Activated T-cell treated with anti-CD3 and anti-CD28 coated beads, Interleukin-2, amount 50 U/mL, for 72 hours (primary cell): ENCODE measurements at regions not wholly inside any gene's neighbourhood (a gene's known extent, or its start where the extent isn't known, plus 50 kb on each side); places are given as distances from the start of the nearest gene placed in this dataset.
A peak's percentile ranks its signal among the peaks of the same experiment; 100 is the strongest.
"Not testable (repeated sequence)": the region's sequence is repeated elsewhere in the genome, so short reads cannot be mapped to it uniquely, and the experiment has no call there.

Experiments
- ATAC-seq, 2 donors: fragments of 150-1000 bp; cut with Tn5 transposase; replicated peaks in 1 of 2; 2 replicates each; pipeline ENCODE4 v1.10.0; 2021; ENCODE audit warnings: moderate library complexity in 2 of 2, mild to moderate bottlenecking in 1 of 2
- DNase-seq, 2 donors: peaks; one replicate each; pipeline ENCODE4 v3.0.0; 2021 to 2022; ENCODE audit warnings: mixed read lengths in 1 of 2
- H3K27ac Mint-ChIP-seq: one replicate; pipeline ENCODE4 v1.8.0; 2022; ENCODE audit warnings: mild to moderate bottlenecking, moderate library complexity, mixed read lengths
- H3K27me3 Mint-ChIP-seq: one replicate; pipeline ENCODE4 v1.8.0; 2022; ENCODE audit warnings: low read depth, mixed read lengths
- H3K36me3 Mint-ChIP-seq, 2 donors: one replicate each; pipeline ENCODE4 v1.8.0; 2022; ENCODE audit warnings: mixed read lengths in 2 of 2, mild to moderate bottlenecking in 1 of 2; ENCODE audit not compliant: insufficient read depth in 2 of 2
- H3K4me1 Mint-ChIP-seq: one replicate; pipeline ENCODE4 v1.8.0; 2022; ENCODE audit warnings: low read depth, mixed read lengths
- H3K4me3 Mint-ChIP-seq, 2 donors: one replicate each; pipeline ENCODE4 v1.8.0; 2022; ENCODE audit warnings: mild to moderate bottlenecking in 2 of 2, mixed read lengths in 2 of 2, moderate library complexity in 2 of 2
- H3K9me3 Mint-ChIP-seq, 2 donors: one replicate each; pipeline ENCODE4 v1.8.0; 2022; ENCODE audit warnings: mixed read lengths in 2 of 2

- DNase-seq (no peak), ATAC-seq (no peak)
- Mint-ChIP-seq H3K36me3 (no peaks in the 10 kb centered on the region), H3K27ac (no peak overlapping the region), H3K4me1 (no peaks in the 10 kb centered on the region), H3K9me3 (no peaks in the 10 kb centered on the region), H3K27me3 (peaks cover 38% of the 10 kb centered on the region), H3K4me3 (no peak overlapping the region)
Measured at GRCh38 chr5:96176022-96176421, 214.4 kb upstream of the ELL2 start.

GRCh38 chr5:96175090-96175489 is 213.4 kb upstream of the ELL2 start:
- Mint-ChIP-seq H3K36me3 (no peaks in the 10 kb centered on the region), H3K27ac (no peak overlapping the region), H3K9me3 (no peaks in the 10 kb centered on the region), H3K4me3 (no peak overlapping the region), H3K4me1 (no peaks in the 10 kb centered on the region), H3K27me3 (peaks cover 35% of the 10 kb centered on the region)
- ATAC-seq (no peak), DNase-seq (no peak)

- no peak overlapping the region for H3K4me3 Mint-ChIP-seq
- no peak for DNase-seq
- no peak overlapping the region for H3K27ac Mint-ChIP-seq
- no peaks in the 10 kb centered on the region for H3K9me3 Mint-ChIP-seq
- peaks cover 18% of the 10 kb centered on the region for H3K27me3 Mint-ChIP-seq
- no peak for ATAC-seq
- H3K4me1 Mint-ChIP-seq, result no peaks in the 10 kb centered on the region
- no peaks in the 10 kb centered on the region for H3K36me3 Mint-ChIP-seq
Measured at GRCh38 chr5:96173366-96173765, 211.7 kb upstream of the ELL2 start.

- H3K27ac Mint-ChIP-seq, result no peak overlapping the region
- no peaks in the 10 kb centered on the region for H3K9me3 Mint-ChIP-seq
- H3K4me3 Mint-ChIP-seq, result no peak overlapping the region
- no peaks in the 10 kb centered on the region for H3K36me3 Mint-ChIP-seq
- no peak for ATAC-seq
- H3K4me1 Mint-ChIP-seq, result no peaks in the 10 kb centered on the region
- no peak for DNase-seq
- H3K27me3 Mint-ChIP-seq, result peaks cover 11% of the 10 kb centered on the region
Measured at GRCh38 chr5:96172436-96172835, 210.8 kb upstream of the ELL2 start.

GRCh38 chr5:96171973-96172372 is 210.3 kb upstream of the ELL2 start:
- not testable (repeated sequence) for DNase-seq, H3K27ac Mint-ChIP-seq, ATAC-seq, H3K4me3 Mint-ChIP-seq, H3K4me1 Mint-ChIP-seq, H3K36me3 Mint-ChIP-seq, H3K9me3 Mint-ChIP-seq
- H3K27me3 Mint-ChIP-seq, result peaks cover 11% of the 10 kb centered on the region

GRCh38 chr5:96170481-96171125 is 209.0 kb upstream of the ELL2 start:
- not testable (repeated sequence) for H3K36me3 Mint-ChIP-seq, H3K4me1 Mint-ChIP-seq, H3K27me3 Mint-ChIP-seq, H3K9me3 Mint-ChIP-seq, DNase-seq, H3K27ac Mint-ChIP-seq, H3K4me3 Mint-ChIP-seq, ATAC-seq

GRCh38 chr5:96168833-96169232 is 207.2 kb upstream of the ELL2 start:
- not testable (repeated sequence) for H3K27ac Mint-ChIP-seq, H3K4me1 Mint-ChIP-seq, DNase-seq, H3K4me3 Mint-ChIP-seq, H3K36me3 Mint-ChIP-seq, H3K9me3 Mint-ChIP-seq, ATAC-seq
- peaks cover 11% of the 10 kb centered on the region for H3K27me3 Mint-ChIP-seq

- ATAC-seq (no peak), DNase-seq (no peak)
- Mint-ChIP-seq H3K4me1 (no peaks in the 10 kb centered on the region), H3K36me3 (no peaks in the 10 kb centered on the region), H3K27me3 (peaks cover 49% of the 10 kb centered on the region), H3K4me3 (no peak overlapping the region), H3K27ac (no peak overlapping the region), H3K9me3 (no peaks in the 10 kb centered on the region)
Measured at GRCh38 chr5:96159043-96159442, 197.4 kb upstream of the ELL2 start.

GRCh38 chr5:96157841-96158291 is 196.2 kb upstream of the ELL2 start:
- Mint-ChIP-seq H3K27ac (no peak overlapping the region), H3K36me3 (no peaks in the 10 kb centered on the region), H3K9me3 (no peaks in the 10 kb centered on the region), H3K27me3 (peaks cover 44% of the 10 kb centered on the region), H3K4me3 (no peak overlapping the region), H3K4me1 (no peaks in the 10 kb centered on the region)
- no peak for DNase-seq
- no peak for ATAC-seq

GRCh38 chr5:96157077-96157780 is 195.6 kb upstream of the ELL2 start:
- H3K4me3 Mint-ChIP-seq, result no peak overlapping the region
- H3K36me3 Mint-ChIP-seq, result no peaks in the 10 kb centered on the region

GRCh38 chr5:96155147-96155546 is 193.5 kb upstream of the ELL2 start:
- Mint-ChIP-seq H3K9me3 (no peaks in the 10 kb centered on the region), H3K4me1 (peaks cover 9% of the 10 kb centered on the region), H3K4me3 (no peak overlapping the region), H3K27me3 (peaks cover 23% of the 10 kb centered on the region), H3K36me3 (no peaks in the 10 kb centered on the region), H3K27ac (no peak overlapping the region)
- DNase-seq (no peak), ATAC-seq (no peak)

More at GRCh38 chr5:96157077-96157780, 195.6 kb upstream of the ELL2 start:
- peaks cover 2% of the 10 kb centered on the region for H3K4me1 Mint-ChIP-seq
- ATAC-seq (no peak), DNase-seq (no peak)
- H3K27me3 Mint-ChIP-seq, result peaks cover 37% of the 10 kb centered on the region
- H3K9me3 Mint-ChIP-seq, result no peaks in the 10 kb centered on the region
- no peak overlapping the region for H3K27ac Mint-ChIP-seq

- peak; percentile 6 to 24 for DNase-seq
- Mint-ChIP-seq H3K4me1 (peaks cover 9% of the 10 kb centered on the region), H3K27me3 (peaks cover 21% of the 10 kb centered on the region), H3K27ac (no peak overlapping the region), H3K36me3 (no peaks in the 10 kb centered on the region), H3K9me3 (no peaks in the 10 kb centered on the region), H3K4me3 (no peak overlapping the region)
- peak; percentile 92 to 97 for ATAC-seq
Measured at GRCh38 chr5:96151891-96152290, 190.2 kb upstream of the ELL2 start.

GRCh38 chr5:96150007-96150406 is 188.4 kb upstream of the ELL2 start:
- no peak for DNase-seq
- peaks cover 14% of the 10 kb centered on the region for H3K4me1 Mint-ChIP-seq
- H3K27me3 Mint-ChIP-seq, result peaks cover 17% of the 10 kb centered on the region
- no peak for ATAC-seq
- H3K9me3 Mint-ChIP-seq, result no peaks in the 10 kb centered on the region
- no peak overlapping the region for H3K4me3 Mint-ChIP-seq
- no peak overlapping the region for H3K27ac Mint-ChIP-seq
- no peaks in the 10 kb centered on the region for H3K36me3 Mint-ChIP-seq

GRCh38 chr5:96149546-96149945 is 187.9 kb upstream of the ELL2 start:
- peaks cover 17% of the 10 kb centered on the region for H3K27me3 Mint-ChIP-seq
- H3K9me3 Mint-ChIP-seq, result no peaks in the 10 kb centered on the region
- ATAC-seq, result no peak
- H3K27ac Mint-ChIP-seq, result no peak overlapping the region
- H3K36me3 Mint-ChIP-seq, result no peaks in the 10 kb centered on the region
- H3K4me3 Mint-ChIP-seq, result no peak overlapping the region
- DNase-seq, result no peak
- peaks cover 14% of the 10 kb centered on the region for H3K4me1 Mint-ChIP-seq
